Umbilical cord (tissue), 1 donor: ENCODE measurements at regions not wholly inside any gene's neighbourhood (a gene's known extent, or its start where the extent isn't known, plus 50 kb on each side); places are given as distances from the start of the nearest gene placed in this dataset.
A peak's percentile ranks its signal among the peaks of the same experiment; 100 is the strongest.
"Not testable (repeated sequence)": the region's sequence is repeated elsewhere in the genome, so short reads cannot be mapped to it uniquely, and the experiment has no call there.

Experiments used
- DNase-seq: peaks from one replicate; pipeline ENCODE4 v3.0.0-alpha.2; 2015; ENCODE audit warnings: low spot score

DNA sequence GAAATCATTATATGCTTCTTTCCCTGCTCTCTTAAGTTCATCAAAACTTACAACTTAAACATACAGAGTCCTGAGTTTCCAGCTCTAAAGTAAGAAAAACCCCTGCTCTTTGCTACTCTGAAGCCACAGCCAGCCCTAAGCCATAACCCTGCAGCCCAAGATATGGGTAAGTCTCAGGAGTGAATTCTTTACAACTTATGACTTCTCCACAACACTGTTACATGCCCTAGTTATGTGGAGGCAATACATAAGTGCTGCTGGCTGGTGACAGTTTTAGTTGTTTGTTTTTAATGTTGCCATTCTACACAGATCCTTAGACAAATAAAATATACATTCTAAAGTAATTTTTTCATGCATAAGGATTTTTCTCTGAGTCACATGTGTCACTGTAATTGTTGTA is 100.2 kb downstream of the FBXO8 start:
- peak; percentile 66 for DNase-seq

DNA sequence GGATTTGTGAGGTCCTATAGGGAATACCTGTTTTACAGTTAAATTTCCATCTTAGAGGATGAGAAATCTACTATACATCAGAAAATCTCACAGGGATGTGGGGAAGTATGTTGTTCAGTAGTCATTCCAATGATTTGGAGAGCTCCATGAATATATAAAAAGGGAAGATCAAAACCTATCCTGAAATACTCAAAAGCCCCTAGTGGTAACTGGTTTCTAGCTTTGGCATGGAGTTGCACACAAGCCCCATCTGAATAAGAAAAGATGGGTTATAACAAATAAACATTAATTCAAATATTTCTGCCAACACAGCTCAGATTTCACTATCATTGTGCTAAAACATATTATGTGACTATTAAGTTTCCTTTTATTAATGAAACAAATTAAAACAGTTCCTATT is 101.6 kb downstream of the FBXO8 start:
- peak; percentile 15 for DNase-seq

DNA sequence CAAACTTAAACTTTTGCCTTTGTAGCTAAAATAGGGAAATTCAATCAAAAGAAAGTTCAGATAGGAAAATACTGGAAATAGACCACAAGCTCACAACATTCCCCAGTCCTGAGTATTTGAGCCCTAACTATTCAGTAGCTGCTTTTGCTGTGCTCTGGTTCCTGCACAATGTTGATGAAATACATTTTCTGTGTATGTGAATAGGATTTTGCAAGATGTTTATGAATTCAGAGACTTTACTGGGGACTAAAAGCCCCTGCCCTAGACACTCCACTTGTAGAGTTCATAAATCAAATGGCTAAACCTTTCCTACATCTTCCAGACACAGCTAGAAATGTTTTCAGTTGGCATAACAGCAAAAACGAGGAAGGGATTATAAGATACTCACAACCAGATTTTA is 105.9 kb downstream of the FBXO8 start:
- peak; percentile 91 for DNase-seq

DNA sequence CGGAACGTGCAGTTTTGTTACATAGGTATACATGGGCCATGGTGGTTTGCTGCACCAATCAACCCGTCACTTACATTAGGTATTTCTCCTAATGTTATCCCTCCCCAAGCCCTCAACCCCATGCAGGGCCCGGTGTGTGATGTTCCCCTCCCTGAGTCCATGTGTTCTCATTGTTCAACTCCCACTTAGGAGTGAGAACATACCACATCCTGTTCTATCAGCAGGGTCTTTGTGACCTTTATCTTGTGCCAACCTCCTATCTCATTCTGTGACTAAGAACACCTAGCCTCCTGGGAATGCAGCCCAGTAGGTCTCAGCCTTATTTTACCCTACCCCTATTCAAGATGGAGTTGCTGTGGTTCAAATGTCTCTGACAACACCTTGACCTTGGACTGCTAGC is 107.6 kb downstream of the FBXO8 start:
- not testable (repeated sequence) for DNase-seq

DNA sequence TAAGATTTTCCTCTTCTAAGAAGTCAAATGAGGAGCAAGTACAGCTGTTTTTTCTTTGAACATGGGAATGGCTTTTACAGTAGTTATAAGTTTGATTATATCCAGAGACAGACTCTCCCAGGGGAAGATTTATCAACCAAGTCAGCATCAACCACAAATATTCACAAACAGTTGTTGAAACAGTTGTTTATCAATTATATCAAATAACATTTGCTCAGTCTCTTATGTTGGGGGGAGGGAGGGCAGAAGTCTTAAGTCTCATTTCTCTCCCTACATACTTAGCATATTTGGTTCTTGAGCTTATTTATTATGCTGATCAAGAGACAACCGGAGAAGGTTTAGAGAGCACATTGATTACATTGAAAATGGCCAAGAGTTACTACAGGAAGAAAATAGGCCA is 110.1 kb downstream of the FBXO8 start:
- peak; percentile 72 for DNase-seq

DNA sequence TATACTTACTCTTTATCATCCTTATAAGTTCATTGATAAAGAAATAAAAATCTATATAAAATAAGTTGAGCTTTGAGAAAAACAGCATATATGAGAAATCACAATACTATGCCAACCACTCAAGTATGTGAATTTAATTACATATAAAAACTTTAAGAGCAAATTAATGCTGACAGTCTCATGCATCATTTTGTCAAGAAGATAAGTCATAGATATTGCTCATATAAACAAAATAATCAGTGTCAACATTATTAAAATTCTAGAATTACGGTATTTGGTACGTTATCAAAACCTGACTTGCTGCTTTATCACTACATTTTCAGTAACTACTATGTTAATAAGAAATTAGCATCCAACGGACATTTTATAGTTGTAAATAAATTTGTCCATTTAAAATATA is 111.2 kb downstream of the FBXO8 start:
- DNase-seq: no peak

DNA sequence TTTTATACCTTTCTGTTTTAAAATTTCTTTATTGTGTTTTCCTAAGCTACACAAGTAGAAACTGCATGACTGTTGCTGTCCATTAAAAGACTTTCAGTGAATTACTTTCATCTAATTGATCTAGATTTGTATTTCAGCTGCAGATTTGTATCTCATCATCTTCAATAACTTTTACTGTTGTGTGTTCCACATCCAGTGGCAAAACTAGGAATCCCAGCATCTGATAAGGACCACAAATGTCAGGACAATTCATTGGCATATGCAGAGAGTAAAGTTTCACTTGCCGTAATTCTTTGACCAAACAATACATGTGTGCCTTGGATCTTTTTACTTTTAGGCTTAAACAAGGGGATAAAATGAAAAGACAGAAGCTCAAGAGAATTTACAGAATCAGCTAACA is 112.6 kb downstream of the FBXO8 start:
- no peak for DNase-seq

DNA sequence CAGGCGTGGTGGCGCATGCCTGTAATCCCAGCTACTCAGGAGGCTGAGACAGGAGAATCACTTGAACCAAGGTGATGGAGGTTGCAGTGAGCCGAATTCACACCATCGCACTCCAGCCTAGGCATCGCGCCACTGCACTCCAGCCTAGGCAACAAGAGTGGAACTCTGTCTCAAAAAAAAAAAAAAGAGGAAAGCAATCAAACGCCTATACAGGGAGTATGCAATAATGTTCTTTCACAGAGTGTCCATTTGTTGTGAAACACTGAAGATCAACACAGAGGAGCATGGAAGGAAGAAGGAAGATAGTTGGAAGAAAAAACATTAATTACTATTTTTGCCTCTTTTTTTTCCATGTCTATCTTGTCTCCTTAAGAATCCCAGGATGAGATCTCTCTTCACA is 113.4 kb downstream of the FBXO8 start:
- DNase-seq: no peak

DNA sequence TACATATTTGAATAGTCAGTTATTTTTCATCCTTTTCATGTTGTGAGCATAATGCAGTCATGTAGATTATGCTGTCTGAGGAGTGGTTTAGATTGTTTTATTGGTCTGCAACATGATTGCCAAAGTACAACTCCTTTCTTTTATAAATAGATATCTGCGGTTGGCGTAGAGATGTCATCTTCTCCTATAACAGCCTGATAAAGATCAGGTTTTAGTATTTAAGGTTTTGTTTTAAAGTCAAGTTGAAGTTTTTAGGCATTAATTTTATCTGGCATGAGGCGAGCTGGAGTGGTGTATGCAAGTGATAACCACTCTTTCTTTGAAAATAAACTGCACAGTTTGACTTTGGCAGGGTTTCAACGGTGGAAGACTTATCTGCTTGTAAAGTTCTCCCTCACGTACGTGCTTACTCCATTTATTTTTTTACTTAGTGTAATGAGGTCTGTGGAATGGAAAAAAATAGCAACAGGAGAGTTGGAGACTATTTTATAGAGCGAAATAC is 126.3 kb downstream of the FBXO8 start:
- DNase-seq: peak; percentile 98

DNA sequence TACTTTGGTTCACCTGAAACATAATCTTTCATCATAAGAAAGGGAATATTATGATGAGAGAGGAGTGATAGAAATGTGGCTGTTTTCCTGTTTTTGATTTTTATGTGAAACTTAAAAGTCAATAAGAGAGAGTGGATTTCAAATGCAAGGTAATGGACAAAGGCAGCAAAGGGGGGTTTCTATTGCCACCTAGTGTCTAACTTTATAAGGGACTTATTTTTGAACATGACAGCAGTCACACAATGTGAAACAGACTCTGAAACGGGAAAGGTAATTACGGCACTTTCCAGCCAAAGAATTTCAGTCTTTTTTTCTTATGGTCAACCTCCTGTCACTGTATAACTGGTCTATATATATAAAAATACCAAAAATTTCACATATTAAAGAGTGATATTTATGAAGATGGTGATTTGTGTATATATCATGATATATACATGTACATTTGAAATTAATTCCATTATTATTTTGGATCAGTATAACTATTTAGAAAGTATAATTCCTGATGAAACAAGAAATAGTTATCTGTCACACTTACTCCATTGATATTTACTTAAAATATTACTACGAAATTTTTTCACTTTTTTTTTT is 127.1 kb downstream of the FBXO8 start:
- DNase-seq: peak; percentile 88

DNA sequence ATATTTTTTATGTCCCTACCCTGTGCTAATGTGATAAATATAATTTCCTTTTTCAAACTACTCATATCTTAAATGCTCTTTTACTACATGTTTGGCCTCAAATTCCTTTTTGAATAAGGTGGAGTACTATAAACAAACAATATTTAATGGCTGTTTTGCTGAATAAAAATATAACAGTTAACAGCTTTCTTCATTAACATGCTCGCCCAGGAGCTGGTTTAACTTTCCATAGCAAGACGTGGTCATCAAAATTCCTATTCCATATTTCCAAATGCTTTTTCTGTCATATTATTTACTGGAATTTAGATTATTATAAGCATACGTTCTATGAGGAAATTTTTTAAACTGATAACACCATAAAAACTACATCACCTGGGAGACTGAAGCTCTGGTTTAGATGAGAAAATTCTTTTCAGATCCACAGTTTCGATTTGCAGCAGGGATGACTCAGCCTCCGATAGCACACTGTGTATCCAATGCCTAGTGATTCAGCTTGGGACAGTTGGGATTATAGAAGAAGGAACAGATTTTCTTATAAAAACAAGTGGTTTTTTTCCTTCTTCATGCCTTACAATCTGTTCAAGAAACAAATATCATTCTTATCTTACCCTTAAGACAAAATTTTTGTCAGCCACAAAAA is 129.1 kb downstream of the FBXO8 start:
- DNase-seq: peak; percentile 89

DNA sequence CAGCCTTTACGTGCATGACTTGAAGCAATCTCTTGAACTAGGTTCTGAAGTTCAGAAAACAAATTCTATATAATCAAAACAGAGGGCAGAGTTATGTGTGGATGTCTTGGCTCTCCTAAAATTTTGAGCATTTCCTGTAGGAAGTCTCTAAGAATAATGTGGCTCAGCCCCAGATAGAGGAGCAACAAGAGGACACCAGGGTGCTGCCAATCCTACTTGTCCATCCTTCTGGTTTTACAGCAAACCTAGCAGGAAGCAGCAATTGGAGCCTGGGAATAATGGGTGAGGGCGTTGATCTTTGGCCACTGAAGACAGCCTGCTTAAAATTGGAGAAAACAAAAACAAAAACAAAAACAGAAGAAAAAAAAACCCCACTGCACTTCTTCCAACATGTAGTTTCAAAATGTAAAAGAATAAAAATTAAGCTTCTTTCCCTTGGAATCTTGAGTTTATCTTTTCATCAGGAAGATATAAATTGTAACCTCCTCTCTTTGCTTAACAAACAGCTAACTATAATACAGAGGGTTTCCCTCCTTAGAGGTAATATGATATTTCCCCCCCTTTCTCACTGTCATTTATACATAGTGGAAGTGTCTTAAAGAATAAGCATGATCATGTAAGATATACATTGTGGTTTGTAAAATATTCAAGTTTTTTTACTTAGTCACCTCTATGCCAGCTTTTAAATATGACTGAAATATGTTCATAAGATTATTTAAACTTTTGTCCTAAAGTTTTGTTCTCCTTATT is 130.6 kb downstream of the FBXO8 start:
- peak; percentile 82 for DNase-seq

DNA sequence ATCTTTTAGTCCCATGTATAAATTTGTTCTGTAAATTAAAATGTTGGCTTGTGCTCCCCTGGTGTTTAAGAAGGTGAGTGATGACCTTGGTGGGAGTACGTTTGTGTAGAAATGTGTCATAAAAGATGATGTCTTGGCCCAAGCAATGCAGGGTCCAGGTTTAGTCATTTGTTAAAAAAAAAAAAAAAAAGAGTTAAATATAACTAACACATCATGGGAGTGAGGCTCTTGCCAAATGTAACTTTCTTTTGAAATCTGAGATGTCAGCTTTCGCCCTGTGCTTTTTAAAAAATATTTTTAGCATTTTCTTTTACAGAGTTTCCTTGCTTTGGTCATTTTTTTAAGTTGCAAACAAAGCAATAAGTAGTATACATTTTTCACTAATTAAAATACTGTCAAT is 135.6 kb downstream of the FBXO8 start:
- peak; percentile 50 for DNase-seq

DNA sequence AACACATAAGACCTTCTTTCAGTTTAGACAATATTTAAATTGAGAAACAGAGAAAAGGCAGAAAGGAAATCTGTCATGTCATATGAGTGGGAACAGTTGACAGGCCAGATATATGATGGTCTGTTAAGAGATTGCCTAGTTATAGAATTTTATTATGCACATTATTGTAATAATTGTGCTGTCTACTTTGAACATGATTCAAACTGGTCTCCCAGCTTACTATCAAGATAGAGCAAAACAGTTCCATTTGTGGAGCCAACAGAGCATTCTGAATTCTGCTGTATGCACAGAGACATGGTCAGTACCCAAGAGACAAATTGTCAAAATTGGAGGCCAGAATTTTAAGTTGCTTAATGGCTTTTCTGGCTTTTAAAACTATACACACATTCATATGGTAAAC is 139.4 kb downstream of the FBXO8 start:
- DNase-seq: no peak

DNA sequence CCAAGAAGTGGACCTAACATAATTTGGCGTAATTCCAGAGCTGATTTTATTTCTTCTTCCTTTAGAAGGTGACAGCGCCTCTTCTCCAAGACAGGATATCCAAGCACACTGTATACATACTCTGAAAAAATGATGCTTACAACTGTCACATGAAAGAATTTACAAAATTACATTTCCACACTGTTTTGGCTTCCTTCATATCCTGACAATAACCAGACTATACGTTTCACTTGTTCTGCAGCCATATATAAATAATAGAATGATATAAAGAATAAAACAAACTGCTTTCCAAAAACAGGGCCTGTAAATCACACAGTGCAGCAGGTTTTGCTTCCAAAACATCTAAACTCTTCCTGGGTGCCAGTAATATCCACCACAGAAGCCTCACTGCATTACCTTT is 141.6 kb downstream of the FBXO8 start:
- no peak for DNase-seq

DNA sequence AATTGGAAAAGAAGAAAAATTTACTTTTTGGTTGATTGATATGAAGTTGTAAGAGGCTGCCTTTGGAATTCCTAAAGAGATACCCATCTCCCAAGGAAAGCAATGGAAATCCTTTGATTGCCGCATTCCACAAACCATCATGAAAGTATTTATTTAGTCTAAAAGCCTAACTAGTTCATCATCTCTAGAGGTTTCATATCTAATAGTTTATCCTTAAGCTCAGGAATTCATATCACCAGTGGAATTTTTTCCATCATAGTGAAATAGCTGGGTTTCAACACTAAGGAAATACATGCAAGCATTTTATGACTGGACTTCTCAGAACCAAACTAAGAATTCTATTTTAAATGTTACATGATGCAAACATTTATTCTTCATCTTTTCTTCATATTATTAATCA is 144.9 kb downstream of the FBXO8 start:
- peak; percentile 85 for DNase-seq

DNA sequence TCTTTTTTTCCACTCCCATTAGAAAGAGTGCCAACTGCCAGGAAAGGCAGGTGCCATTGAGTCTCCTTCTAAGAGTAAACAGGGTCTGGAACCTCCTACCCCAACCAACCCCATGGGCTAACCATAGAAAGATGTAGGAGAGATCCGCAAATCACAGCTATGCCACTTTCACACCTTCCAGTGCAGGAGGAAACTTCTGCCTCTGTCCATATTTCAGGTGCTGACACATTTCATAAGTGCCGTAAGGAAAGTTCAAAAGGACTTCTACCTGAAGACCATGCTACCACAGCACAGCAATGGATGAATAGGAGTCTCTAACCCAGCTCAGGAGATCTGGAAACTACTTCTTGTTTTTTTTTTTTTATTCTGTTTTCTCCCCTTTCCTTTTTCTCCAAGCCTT is 145.8 kb downstream of the FBXO8 start:
- DNase-seq: no peak

DNA sequence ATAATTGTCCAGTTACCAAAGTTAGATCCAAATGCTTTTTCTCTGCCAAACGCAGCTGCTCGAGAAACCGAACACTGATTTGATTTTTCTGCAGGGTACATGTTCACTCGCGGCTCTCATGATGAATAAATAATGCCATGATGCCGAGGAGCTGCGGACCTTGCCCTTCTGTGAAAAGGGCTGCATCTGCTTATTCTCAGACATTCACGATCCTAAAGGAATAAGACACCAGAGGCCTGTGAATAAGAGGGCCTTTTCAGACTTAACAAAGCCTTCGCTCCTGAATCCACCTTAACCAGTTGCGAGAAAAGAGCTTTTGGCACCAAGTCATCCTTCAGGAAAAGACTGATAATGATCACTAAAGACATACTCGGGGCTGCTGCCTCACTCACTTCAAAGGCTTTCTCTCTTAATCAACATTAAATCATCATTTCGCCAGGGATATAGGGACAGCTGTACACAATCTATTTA is 147.5 kb downstream of the FBXO8 start:
- peak; percentile 98 for DNase-seq

DNA sequence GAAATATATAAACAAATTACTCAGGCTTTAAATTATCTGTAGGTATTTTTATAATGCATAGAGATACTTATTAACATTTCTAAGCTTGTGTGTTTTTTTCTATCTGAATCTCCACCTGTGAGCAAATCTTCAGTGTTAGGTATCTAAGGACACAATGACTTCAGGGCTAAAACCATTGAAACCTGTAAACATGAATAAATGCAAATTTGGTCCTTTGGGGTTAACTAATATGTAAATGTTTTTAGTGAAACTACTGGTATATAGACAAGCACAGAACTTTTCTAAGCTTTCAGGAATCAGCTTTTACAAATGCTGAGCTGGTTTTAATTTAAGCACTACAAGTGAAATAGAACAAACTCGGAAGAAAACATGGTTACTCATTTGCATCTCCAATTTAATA is 147.9 kb downstream of the FBXO8 start:
- DNase-seq: no peak

DNA sequence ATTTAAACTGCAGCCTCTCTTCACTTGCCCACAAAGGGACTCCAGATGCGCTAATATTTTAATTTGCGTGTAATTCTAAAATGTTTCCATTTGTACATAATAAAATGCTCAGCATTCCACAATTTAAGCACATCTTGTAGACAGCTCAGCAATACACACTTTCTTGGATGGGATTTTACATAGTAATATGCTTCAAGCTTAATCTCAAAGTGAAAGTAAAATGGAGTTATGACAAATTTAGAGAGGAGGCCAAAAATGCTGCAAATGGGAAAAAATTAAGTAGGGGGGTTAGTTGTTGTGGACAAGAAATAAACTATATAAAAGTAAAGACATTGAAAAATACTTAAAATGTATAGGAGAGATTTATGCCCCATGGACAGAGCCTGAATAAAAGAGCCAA is 149.1 kb downstream of the FBXO8 start:
- DNase-seq: no peak

DNA sequence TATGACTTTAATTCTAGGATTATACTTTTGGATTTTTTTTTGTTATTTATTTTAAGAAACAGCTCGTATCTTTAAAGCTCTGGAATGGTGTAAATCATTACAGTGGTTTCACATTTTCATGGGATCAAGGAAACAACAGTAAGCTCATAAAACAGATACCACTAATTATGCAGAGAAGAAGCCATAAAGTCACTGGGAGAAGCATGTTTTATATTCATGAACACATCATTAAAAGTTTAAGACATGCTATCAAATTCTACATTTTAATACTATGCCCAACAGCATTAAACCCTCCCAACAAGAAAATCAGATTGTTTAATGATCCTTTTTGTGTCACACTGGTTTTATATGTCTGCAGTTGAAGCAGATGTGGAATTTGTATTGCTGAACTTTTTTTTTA is 149.9 kb downstream of the FBXO8 start:
- DNase-seq: peak; percentile 51

DNA sequence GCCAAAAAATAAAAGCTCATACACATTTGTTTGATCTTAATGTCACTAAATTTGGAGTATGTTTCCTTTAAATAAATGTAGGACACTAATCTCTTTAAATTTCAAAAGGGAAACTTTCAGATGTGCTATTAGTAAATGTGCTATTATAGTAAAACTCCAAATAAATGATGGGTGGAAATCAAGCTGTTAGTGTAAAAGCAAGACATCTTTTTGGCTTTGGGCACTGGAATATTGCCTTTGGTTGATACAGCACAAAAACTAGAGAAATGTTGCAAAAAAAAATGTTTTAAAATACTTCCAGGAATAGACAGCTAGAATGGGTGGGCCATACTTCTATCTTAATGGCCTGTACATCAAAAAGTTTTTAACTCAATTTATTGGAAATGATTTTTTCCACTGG is 151.6 kb downstream of the FBXO8 start:
- DNase-seq: no peak

DNA sequence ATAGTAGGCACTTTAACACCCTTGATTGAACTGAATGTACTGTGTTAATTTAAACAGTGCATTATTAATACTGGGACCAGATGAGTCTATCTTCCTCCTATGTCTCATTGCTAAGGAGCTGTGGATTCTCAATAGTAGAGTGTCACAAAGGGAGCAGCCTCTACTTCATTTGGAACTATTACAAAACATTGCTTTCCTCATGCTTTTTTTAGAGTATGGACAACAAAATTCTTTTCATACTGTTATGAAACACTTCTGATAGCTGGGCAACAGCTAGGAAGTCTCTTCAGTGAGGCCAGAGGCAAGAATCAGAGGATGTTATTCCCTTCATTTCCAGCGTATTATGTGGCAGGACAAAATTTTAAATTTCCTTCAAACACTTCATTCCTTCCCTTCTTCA is 160.8 kb downstream of the FBXO8 start:
- DNase-seq: peak; percentile 56
